22Rv1 (cell line): ENCODE measurements at regions not wholly inside any gene's neighbourhood (a gene's known extent, or its start where the extent isn't known, plus 50 kb on each side); places are given as distances from the start of the nearest gene placed in this dataset.
"Not testable (repeated sequence)": the region's sequence is repeated elsewhere in the genome, so short reads cannot be mapped to it uniquely, and the experiment has no call there.

Source experiments
- H3K27ac ChIP-seq: fragments of 450-650 bp; 2 replicates; pipeline ENCODE4 v1.5.1; 2017
- CTCF ChIP-seq: fragments of 450-650 bp; IDR thresholded peaks from 2 replicates; pipeline ENCODE4 v1.5.1; 2017; ENCODE audit warnings: mild to moderate bottlenecking
- ZFX ChIP-seq: fragments of 450-650 bp; IDR thresholded peaks from 2 replicates; pipeline ENCODE4 v1.6.1; 2017; ENCODE audit warnings: antibody characterized with exemption, borderline replicate concordance

GRCh38 chr10:64762861-64763260 lies 1241.7 kb downstream of the REEP3 start:
- H3K27ac ChIP-seq: no peak overlapping the region
- no peak for TF ChIP-seq ZFX
- no peak for TF ChIP-seq CTCF

GRCh38 chr10:64765498-64765897 lies 1244.3 kb downstream of the REEP3 start:
- no peak overlapping the region for H3K27ac ChIP-seq
- TF ChIP-seq CTCF (no peak), ZFX (no peak)

- TF ChIP-seq ZFX (no peak), CTCF (no peak)
- no peak overlapping the region for H3K27ac ChIP-seq
Measured at GRCh38 chr10:64771253-64772050, 1250.3 kb downstream of the REEP3 start.

GRCh38 chr10:64773357-64773756 lies 1252.2 kb downstream of the REEP3 start:
- H3K27ac ChIP-seq: no peak overlapping the region
- no peak for TF ChIP-seq ZFX
- TF ChIP-seq CTCF: no peak

GRCh38 chr10:64784451-64784850 lies 1263.2 kb downstream of the REEP3 start:
- not testable (repeated sequence) for H3K27ac ChIP-seq

GRCh38 chr10:64785816-64786215 lies 1264.6 kb downstream of the REEP3 start:
- no peak overlapping the region for H3K27ac ChIP-seq
- no peak for TF ChIP-seq CTCF
- no peak for TF ChIP-seq ZFX

GRCh38 chr10:64786989-64787388 lies 1265.8 kb downstream of the REEP3 start:
- TF ChIP-seq CTCF (no peak), ZFX (no peak)
- no peak overlapping the region for H3K27ac ChIP-seq

- no peak overlapping the region for H3K27ac ChIP-seq
- TF ChIP-seq CTCF (no peak), ZFX (no peak)
Measured at GRCh38 chr10:64795847-64796246, 1274.6 kb downstream of the REEP3 start.
